ENCODE measurements at regions not wholly inside any gene's neighbourhood (a gene's known extent, or its start where the extent isn't known, plus 50 kb on each side); places are given as distances from the start of the nearest gene placed in this dataset.
A peak's percentile ranks its signal among the peaks of the same experiment; 100 is the strongest.

GRCh38 chr11:59285716-59286260 lies 72.9 kb upstream of the OR5AN1 start:
- CTCF ChIA-PET = interaction anchor here (0.9 to 3.0 kb wide), 3 partner anchors 115 to 145 kb away, joined by 3 to 14 read pairs (median 4); partner anchors contain the start of gene DTX4
- intact Hi-C loops (cut with micrococcal nuclease) = loop anchor here (5.0 kb wide), 2 partner anchors 113 to 137 kb away; partner anchors contain the start of gene DTX4
- TF ChIP-seq CTCF (IDR thresholded peaks at IDR 0.05) = no peak

GRCh38 chr11:59284773-59285129 lies 72.0 kb upstream of the MPEG1 start:
- TF ChIP-seq CTCF (IDR thresholded peaks at IDR 0.05) = no peak
- H3K4me1 Mint-ChIP-seq (ENCODE audit: low read depth) = peaks cover 10% of the 10 kb centered on the region
- no peak overlapping the region for H3K27ac Mint-ChIP-seq
- no peaks in the 10 kb centered on the region for H3K9me3 Mint-ChIP-seq
- no peak overlapping the region for H3K4me3 Mint-ChIP-seq
- DNase-seq (no peak), ATAC-seq (no peak)
- no peaks in the 10 kb centered on the region for H3K36me3 Mint-ChIP-seq (ENCODE audit: low read depth)
- H3K27me3 Mint-ChIP-seq = peaks cover 11% of the 10 kb centered on the region
- POLR2A ChIA-PET = no interaction called here
- CTCF ChIA-PET = interaction anchor here (3.0 kb wide), 1 partner anchor 114 kb away, joined by 14 read pairs; the partner anchor contains the start of gene DTX4
- intact Hi-C loops (cut with micrococcal nuclease) = loop anchor here (5.0 kb wide), 2 partner anchors 112 to 138 kb away; partner anchors contain the start of gene DTX4

More at GRCh38 chr11:59285716-59286260, 72.9 kb upstream of the OR5AN1 start:
- H3K4me3 Mint-ChIP-seq = no peak overlapping the region
- DNase-seq = no peak
- ATAC-seq = no peak
- H3K27me3 Mint-ChIP-seq = peaks cover 11% of the 10 kb centered on the region
- no peaks in the 10 kb centered on the region for H3K36me3 Mint-ChIP-seq (ENCODE audit: low read depth)
- no peak overlapping the region for H3K27ac Mint-ChIP-seq
- POLR2A ChIA-PET = no interaction called here
- H3K4me1 Mint-ChIP-seq (ENCODE audit: low read depth) = peaks cover 10% of the 10 kb centered on the region
- H3K9me3 Mint-ChIP-seq = no peaks in the 10 kb centered on the region

- ATAC-seq = peak; percentile 87
- Mint-ChIP-seq H3K9me3 (no peaks in the 10 kb centered on the region), H3K27ac (no peak overlapping the region), H3K4me3 (peak overlapping the region; percentile 36), H3K36me3 (ENCODE audit: low read depth) (no peaks in the 10 kb centered on the region), H3K4me1 (ENCODE audit: low read depth) (peaks cover 10% of the 10 kb centered on the region), H3K27me3 (peaks cover 11% of the 10 kb centered on the region)
- peak; percentile 73 for TF ChIP-seq CTCF (IDR thresholded peaks at IDR 0.05)
- DNase-seq = peak; percentile 66
- intact Hi-C loops (cut with micrococcal nuclease) = no loop called here
- CTCF ChIA-PET = interaction anchor here (1.9 kb wide), 1 partner anchor 113 kb away, joined by 14 read pairs; the partner anchor contains the start of gene DTX4
- POLR2A ChIA-PET = interaction anchor here (1.0 kb wide), 1 partner anchor 18 kb away, joined by 3 read pairs; no protein-coding TSS in a partner anchor
Measured at GRCh38 chr11:59283825-59284772, 71.4 kb upstream of the MPEG1 start.

GRCh38 chr11:59283311-59283710 lies 70.6 kb upstream of the MPEG1 start:
- H3K27me3 Mint-ChIP-seq = peaks cover 11% of the 10 kb centered on the region
- H3K27ac Mint-ChIP-seq = no peak overlapping the region
- no peaks in the 10 kb centered on the region for H3K9me3 Mint-ChIP-seq
- intact Hi-C loops (cut with micrococcal nuclease) = no loop called here
- no peak for TF ChIP-seq CTCF (IDR thresholded peaks at IDR 0.05)
- no peaks in the 10 kb centered on the region for H3K36me3 Mint-ChIP-seq (ENCODE audit: low read depth)
- ChIA-PET POLR2A (interaction anchor here (1.0 kb wide), 1 partner anchor 19 kb away, joined by 3 read pairs; no protein-coding TSS in a partner anchor), CTCF (interaction anchor here (0.6 to 1.9 kb wide), 3 partner anchors 108 to 157 kb away, joined by 3 to 14 read pairs (median 3); partner anchors contain the start of gene DTX4)
- H3K4me3 Mint-ChIP-seq = no peak overlapping the region
- ATAC-seq (no peak), DNase-seq (no peak)
- peaks cover 10% of the 10 kb centered on the region for H3K4me1 Mint-ChIP-seq (ENCODE audit: low read depth)
